ENCODE measurements at regions not wholly inside any gene's neighbourhood (a gene's known extent, or its start where the extent isn't known, plus 50 kb on each side); places are given as distances from the start of the nearest gene placed in this dataset.

DNA sequence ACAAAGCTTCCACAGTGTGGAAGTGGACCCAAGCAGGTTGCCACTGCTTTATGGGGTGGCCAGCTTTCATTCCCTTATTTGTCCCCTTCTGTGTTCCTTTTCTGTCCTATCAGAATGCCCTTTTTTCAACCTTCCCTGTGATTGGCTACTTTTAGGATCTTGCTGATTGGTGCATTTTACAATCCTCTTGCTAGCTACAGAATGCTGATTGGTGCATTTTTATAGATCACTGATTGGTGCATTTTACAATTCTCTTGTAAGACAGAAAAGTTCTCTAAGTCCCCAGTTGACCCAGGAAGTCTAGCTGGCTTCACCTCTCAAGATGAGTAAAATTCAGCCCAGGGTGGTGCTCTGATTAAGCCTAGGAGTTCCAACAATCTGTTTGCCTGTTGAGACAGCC is 157.2 kb upstream of the ERCC6L2 start:
- H3K4me1 Mint-ChIP-seq (ENCODE audit: low read depth, unreplicated experiment), result no peaks in the 10 kb centered on the region
- H3K9me3 Mint-ChIP-seq (ENCODE audit: low read depth, unreplicated experiment), result peaks cover 4% of the 10 kb centered on the region
- no peak overlapping the region for H3K4me3 Mint-ChIP-seq (ENCODE audit: low read depth, unreplicated experiment)
- TF ChIP-seq, protein P1, sequence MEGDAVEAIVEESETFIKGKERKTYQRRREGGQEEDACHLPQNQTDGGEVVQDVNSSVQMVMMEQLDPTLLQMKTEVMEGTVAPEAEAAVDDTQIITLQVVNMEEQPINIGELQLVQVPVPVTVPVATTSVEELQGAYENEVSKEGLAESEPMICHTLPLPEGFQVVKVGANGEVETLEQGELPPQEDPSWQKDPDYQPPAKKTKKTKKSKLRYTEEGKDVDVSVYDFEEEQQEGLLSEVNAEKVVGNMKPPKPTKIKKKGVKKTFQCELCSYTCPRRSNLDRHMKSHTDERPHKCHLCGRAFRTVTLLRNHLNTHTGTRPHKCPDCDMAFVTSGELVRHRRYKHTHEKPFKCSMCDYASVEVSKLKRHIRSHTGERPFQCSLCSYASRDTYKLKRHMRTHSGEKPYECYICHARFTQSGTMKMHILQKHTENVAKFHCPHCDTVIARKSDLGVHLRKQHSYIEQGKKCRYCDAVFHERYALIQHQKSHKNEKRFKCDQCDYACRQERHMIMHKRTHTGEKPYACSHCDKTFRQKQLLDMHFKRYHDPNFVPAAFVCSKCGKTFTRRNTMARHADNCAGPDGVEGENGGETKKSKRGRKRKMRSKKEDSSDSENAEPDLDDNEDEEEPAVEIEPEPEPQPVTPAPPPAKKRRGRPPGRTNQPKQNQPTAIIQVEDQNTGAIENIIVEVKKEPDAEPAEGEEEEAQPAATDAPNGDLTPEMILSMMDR (IDR thresholded peaks at IDR 0.05; ENCODE audit: unreplicated experiment), result no peak
- H3K27ac Mint-ChIP-seq (ENCODE audit: unreplicated experiment), result no peak overlapping the region
- CTCF ChIA-PET, result no interaction called here
- H3K27me3 Mint-ChIP-seq (ENCODE audit: unreplicated experiment), result peaks cover 14% of the 10 kb centered on the region
- intact Hi-C loops (cut with micrococcal nuclease; ENCODE audit: unreplicated experiment), result no loop called here
- no peak for DNase-seq
- BruUV-seq (replicated peaks), result no TSS peak
- H3K36me3 Mint-ChIP-seq (ENCODE audit: insufficient read depth, unreplicated experiment), result no peaks in the 10 kb centered on the region

DNA sequence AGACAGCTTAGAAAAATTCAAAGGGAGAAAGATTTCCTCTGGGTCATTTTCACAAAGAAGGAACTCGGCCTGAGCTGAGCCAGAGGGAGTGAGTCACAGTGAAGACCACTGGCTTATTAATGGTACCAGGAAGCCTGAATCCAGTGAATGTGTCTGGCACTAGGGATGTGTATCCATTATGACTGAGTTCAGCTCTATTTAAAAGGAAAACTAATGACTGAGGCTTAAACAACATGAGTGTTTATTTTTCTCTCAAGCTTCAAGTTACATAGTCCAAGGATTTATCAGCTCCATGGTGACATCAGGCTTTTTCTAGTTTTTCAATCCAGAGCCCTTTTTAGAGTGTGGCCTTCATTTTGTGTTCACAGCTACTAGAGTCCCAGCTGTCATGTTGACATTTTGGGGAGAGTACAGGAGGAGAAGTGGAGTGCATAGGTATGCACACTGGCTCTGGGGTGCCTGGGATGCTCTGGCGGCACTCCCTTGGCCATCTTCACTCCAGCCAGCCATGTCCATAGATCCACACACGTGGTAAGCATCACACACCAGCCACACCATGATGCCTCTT is 159.5 kb upstream of the ERCC6L2 start:
- H3K36me3 Mint-ChIP-seq (ENCODE audit: insufficient read depth, unreplicated experiment), result no peaks in the 10 kb centered on the region
- no peaks in the 10 kb centered on the region for H3K4me1 Mint-ChIP-seq (ENCODE audit: low read depth, unreplicated experiment)
- intact Hi-C loops (cut with micrococcal nuclease; ENCODE audit: unreplicated experiment), result no loop called here

DNA sequence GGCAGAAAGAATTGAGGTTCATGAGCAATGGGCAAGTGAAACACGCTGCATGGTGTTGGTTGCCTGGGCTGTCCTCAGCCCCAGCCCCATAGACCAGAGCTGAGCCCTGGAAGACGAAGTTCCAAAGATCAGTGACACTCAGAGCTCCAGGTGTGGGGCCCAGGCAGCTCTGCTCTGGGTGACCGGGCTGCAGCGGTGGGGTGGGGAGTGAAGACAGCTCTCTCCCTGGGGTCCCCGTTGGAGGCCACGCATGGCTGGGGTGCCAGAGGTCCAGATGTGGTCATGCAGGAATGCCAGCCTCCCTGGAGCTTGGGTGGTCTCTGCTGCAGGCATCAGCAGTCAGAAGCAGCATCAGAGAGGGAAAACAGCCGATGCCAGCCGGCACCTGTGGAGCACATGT is 165.0 kb upstream of the ERCC6L2 start:
- TF ChIP-seq, protein P1 (IDR thresholded peaks at IDR 0.05; ENCODE audit: unreplicated experiment), result no peak

More for the DNA sequence above, 159.5 kb upstream of the ERCC6L2 start:
- no peak for DNase-seq
- peaks cover 4% of the 10 kb centered on the region for H3K9me3 Mint-ChIP-seq (ENCODE audit: low read depth, unreplicated experiment)
- no peak overlapping the region for H3K4me3 Mint-ChIP-seq (ENCODE audit: low read depth, unreplicated experiment)
- peaks cover 14% of the 10 kb centered on the region for H3K27me3 Mint-ChIP-seq (ENCODE audit: unreplicated experiment)
- CTCF ChIA-PET, result no interaction called here
- TF ChIP-seq, protein P1 (IDR thresholded peaks at IDR 0.05; ENCODE audit: unreplicated experiment), result no peak
- H3K27ac Mint-ChIP-seq (ENCODE audit: unreplicated experiment), result no peak overlapping the region
- no TSS peak for BruUV-seq (replicated peaks)

DNA sequence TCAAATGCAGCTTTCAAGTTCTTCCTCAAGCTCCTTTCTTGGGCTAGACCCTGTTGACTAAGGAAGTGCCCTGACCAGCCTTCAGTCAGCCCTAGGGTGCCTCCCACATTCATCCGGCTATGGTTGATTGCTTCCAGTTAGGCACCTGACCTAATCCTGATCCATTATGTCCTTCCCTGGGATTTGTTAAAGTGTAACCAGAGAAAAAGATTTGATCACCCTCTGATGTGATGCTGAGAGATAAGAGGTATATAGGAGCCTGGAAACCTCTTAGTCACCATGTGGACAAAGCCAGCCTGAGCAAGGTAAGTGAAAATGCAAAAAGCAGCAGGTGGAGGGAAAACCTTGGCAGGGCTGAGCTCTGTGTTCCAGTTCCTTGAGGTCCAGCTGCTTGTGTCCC is 178.8 kb upstream of the ERCC6L2 start:
- no TSS peak for BruUV-seq (replicated peaks)
- H3K9me3 Mint-ChIP-seq (ENCODE audit: low read depth, unreplicated experiment), result peaks cover 6% of the 10 kb centered on the region
- intact Hi-C loops (cut with micrococcal nuclease; ENCODE audit: unreplicated experiment), result no loop called here
- DNase-seq, result no peak
- H3K27ac Mint-ChIP-seq (ENCODE audit: unreplicated experiment), result no peak overlapping the region
- H3K27me3 Mint-ChIP-seq (ENCODE audit: unreplicated experiment), result peaks cover 13% of the 10 kb centered on the region
- H3K4me1 Mint-ChIP-seq (ENCODE audit: low read depth, unreplicated experiment), result no peaks in the 10 kb centered on the region
- TF ChIP-seq, protein P1 (IDR thresholded peaks at IDR 0.05; ENCODE audit: unreplicated experiment), result no peak
- no peak overlapping the region for H3K4me3 Mint-ChIP-seq (ENCODE audit: low read depth, unreplicated experiment)
- H3K36me3 Mint-ChIP-seq (ENCODE audit: insufficient read depth, unreplicated experiment), result no peaks in the 10 kb centered on the region
- CTCF ChIA-PET, result no interaction called here

More for the DNA sequence above, 165.0 kb upstream of the ERCC6L2 start:
- intact Hi-C loops (cut with micrococcal nuclease; ENCODE audit: unreplicated experiment), result no loop called here
- no peak overlapping the region for H3K4me3 Mint-ChIP-seq (ENCODE audit: low read depth, unreplicated experiment)
- no peaks in the 10 kb centered on the region for H3K36me3 Mint-ChIP-seq (ENCODE audit: insufficient read depth, unreplicated experiment)
- H3K4me1 Mint-ChIP-seq (ENCODE audit: low read depth, unreplicated experiment), result no peaks in the 10 kb centered on the region
- peaks cover 2% of the 10 kb centered on the region for H3K9me3 Mint-ChIP-seq (ENCODE audit: low read depth, unreplicated experiment)
- CTCF ChIA-PET, result no interaction called here
- DNase-seq, result no peak
- no TSS peak for BruUV-seq (replicated peaks)
- H3K27ac Mint-ChIP-seq (ENCODE audit: unreplicated experiment), result no peak overlapping the region
- H3K27me3 Mint-ChIP-seq (ENCODE audit: unreplicated experiment), result no peaks in the 10 kb centered on the region

Measured in Calu3 (cell line).